ENCODE measurements at regions not wholly inside any gene's neighbourhood (a gene's known extent, or its start where the extent isn't known, plus 50 kb on each side); places are given as distances from the start of the nearest gene placed in this dataset.

DNA sequence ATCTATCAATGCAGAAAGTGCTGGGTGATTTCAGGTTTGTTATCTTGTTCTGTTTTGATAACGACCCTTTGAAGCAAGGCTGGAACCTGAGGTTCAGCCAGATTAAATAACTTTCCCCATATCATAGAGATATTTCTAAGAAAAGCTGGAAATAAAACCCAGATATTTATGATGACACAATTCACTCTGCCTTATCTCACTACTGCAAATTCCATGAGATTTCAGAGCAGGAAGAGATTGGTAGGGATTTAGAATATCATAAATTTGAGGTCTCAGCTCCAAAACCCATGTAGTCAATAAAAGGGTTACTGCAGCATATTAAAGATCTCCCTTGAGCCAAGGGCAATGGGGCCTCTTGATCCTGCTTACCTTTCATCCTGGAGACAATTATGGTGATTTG is 692.5 kb upstream of the IGFBP3 start:
- TF ChIP-seq CTCF (IDR thresholded peaks at IDR 0.05; ENCODE audit: low read depth, low read length) = no peak
- TF ChIP-seq POLR2A (IDR thresholded peaks at IDR 0.05; ENCODE audit: extremely low read depth, insufficient read length) = no peak
- TF ChIP-seq, protein P1, sequence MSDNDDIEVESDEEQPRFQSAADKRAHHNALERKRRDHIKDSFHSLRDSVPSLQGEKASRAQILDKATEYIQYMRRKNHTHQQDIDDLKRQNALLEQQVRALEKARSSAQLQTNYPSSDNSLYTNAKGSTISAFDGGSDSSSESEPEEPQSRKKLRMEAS (IDR thresholded peaks at IDR 0.05; ENCODE audit: low read depth, low read length) = no peak
- no peak for TF ChIP-seq MYC (IDR thresholded peaks at IDR 0.05; ENCODE audit: low read depth, low read length)
